ENCODE measurements at regions not wholly inside any gene's neighbourhood (a gene's known extent, or its start where the extent isn't known, plus 50 kb on each side); places are given as distances from the start of the nearest gene placed in this dataset.

DNA sequence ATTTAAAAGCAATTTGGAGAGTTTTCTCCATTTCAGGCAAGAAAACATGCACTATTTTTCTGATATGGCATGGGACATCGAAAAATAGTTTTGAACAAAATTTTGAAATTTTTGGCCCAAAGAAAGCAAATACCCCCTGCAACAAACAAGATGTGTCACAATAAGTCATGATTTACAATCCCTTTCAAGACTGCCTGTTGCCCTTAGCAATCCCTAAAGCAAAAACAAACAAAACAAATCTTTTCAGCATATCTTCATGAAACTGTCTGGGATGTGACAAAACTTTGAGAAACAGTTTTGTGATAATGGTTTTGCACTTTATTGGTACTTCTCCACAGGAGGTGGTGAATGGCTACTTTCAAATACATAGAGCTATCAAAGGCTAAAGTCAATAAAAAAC is 1888.7 kb upstream of the PIK3C3 start:
- DNase-seq (ENCODE audit: low read depth, low spot score) (no peak), FAIRE-seq (no peak), ATAC-seq (no peak)
- Histone ChIP-seq H2AFZ (ENCODE audit: control insufficient read depth, low read depth, low read length) (no peak overlapping the region), H3K4me1 (ENCODE audit: control insufficient read depth, insufficient read depth, low read length) (no peaks in the 10 kb centered on the region), H3K9ac (ENCODE audit: control insufficient read depth, insufficient read depth, low read length) (no peak overlapping the region), H4K20me1 (ENCODE audit: control insufficient read depth, insufficient read depth) (no peaks in the 10 kb centered on the region; the same call in 1 of the 2 replicates), H3K36me3 (ENCODE audit: control insufficient read depth in 2 of 2, insufficient read depth in 2 of 2, low read length in 1 of 2) (no peaks in the 10 kb centered on the region), H3K27ac (ENCODE audit: control insufficient read depth, insufficient read depth) (no peak overlapping the region), H3K27me3 (replicated peaks in 1 of 2; ENCODE audit: control insufficient read depth in 2 of 2, insufficient read depth in 2 of 2, low read length in 1 of 2) (no peaks in the 10 kb centered on the region), H3K4me3 (no peak overlapping the region), H3K9me3 (replicated peaks; ENCODE audit: control insufficient read depth, insufficient read depth, low read length) (no peaks in the 10 kb centered on the region), H3K79me2 (ENCODE audit: control insufficient read depth, insufficient read depth, low read length) (no peaks in the 10 kb centered on the region), H3K4me2 (ENCODE audit: control insufficient read depth, insufficient read depth) (no peak overlapping the region)
- CTCF ChIA-PET = no interaction called here
- in situ Hi-C loops (cut with MboI) = no loop called here
- RAD21 ChIA-PET (ENCODE audit: unreplicated experiment) = no interaction called here
- intact Hi-C loops (cut with micrococcal nuclease; ENCODE audit: unreplicated experiment) = no loop called here
- POLR2A ChIA-PET = no interaction called here
- no TSS peak for BruUV-seq (replicated peaks)
- SMC1A ChIA-PET (ENCODE audit: uncharacterized antibody, unreplicated experiment) = no interaction called here
- no peak for TF ChIP-seq RAD21 (IDR thresholded peaks at IDR 0.05; ENCODE audit: insufficient read depth, low read depth, low read length)
- no peak for TF ChIP-seq FOXM1 (IDR thresholded peaks at IDR 0.05; ENCODE audit: low read depth, low read length)
- no peak for TF ChIP-seq HDGF (IDR thresholded peaks at IDR 0.05)
- TF ChIP-seq, protein P1, sequence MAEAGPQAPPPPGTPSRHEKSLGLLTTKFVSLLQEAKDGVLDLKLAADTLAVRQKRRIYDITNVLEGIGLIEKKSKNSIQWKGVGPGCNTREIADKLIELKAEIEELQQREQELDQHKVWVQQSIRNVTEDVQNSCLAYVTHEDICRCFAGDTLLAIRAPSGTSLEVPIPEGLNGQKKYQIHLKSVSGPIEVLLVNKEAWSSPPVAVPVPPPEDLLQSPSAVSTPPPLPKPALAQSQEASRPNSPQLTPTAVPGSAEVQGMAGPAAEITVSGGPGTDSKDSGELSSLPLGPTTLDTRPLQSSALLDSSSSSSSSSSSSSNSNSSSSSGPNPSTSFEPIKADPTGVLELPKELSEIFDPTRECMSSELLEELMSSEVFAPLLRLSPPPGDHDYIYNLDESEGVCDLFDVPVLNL (IDR thresholded peaks at IDR 0.05; ENCODE audit: low read depth, low read length) = no peak
- TF ChIP-seq SPI1 (IDR thresholded peaks at IDR 0.05; ENCODE audit: borderline replicate concordance, insufficient read depth, low read depth, low read length) = no peak
- TF ChIP-seq, protein P2, sequence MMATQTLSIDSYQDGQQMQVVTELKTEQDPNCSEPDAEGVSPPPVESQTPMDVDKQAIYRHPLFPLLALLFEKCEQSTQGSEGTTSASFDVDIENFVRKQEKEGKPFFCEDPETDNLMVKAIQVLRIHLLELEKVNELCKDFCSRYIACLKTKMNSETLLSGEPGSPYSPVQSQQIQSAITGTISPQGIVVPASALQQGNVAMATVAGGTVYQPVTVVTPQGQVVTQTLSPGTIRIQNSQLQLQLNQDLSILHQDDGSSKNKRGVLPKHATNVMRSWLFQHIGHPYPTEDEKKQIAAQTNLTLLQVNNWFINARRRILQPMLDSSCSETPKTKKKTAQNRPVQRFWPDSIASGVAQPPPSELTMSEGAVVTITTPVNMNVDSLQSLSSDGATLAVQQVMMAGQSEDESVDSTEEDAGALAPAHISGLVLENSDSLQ (IDR thresholded peaks at IDR 0.05) = no peak
- TF ChIP-seq, protein P3, sequence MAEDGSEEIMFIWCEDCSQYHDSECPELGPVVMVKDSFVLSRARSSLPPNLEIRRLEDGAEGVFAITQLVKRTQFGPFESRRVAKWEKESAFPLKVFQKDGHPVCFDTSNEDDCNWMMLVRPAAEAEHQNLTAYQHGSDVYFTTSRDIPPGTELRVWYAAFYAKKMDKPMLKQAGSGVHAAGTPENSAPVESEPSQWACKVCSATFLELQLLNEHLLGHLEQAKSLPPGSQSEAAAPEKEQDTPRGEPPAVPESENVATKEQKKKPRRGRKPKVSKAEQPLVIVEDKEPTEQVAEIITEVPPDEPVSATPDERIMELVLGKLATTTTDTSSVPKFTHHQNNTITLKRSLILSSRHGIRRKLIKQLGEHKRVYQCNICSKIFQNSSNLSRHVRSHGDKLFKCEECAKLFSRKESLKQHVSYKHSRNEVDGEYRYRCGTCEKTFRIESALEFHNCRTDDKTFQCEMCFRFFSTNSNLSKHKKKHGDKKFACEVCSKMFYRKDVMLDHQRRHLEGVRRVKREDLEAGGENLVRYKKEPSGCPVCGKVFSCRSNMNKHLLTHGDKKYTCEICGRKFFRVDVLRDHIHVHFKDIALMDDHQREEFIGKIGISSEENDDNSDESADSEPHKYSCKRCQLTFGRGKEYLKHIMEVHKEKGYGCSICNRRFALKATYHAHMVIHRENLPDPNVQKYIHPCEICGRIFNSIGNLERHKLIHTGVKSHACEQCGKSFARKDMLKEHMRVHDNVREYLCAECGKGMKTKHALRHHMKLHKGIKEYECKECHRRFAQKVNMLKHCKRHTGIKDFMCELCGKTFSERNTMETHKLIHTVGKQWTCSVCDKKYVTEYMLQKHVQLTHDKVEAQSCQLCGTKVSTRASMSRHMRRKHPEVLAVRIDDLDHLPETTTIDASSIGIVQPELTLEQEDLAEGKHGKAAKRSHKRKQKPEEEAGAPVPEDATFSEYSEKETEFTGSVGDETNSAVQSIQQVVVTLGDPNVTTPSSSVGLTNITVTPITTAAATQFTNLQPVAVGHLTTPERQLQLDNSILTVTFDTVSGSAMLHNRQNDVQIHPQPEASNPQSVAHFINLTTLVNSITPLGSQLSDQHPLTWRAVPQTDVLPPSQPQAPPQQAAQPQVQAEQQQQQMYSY (CRISPR knock-in tag; IDR thresholded peaks at IDR 0.05) = no peak
- TF ChIP-seq SIN3A (IDR thresholded peaks at IDR 0.05; ENCODE audit: low read depth, low read length) = no peak
- TF ChIP-seq CBFB (IDR thresholded peaks at IDR 0.05; ENCODE audit: low read depth) = no peak
- TF ChIP-seq, protein P4, sequence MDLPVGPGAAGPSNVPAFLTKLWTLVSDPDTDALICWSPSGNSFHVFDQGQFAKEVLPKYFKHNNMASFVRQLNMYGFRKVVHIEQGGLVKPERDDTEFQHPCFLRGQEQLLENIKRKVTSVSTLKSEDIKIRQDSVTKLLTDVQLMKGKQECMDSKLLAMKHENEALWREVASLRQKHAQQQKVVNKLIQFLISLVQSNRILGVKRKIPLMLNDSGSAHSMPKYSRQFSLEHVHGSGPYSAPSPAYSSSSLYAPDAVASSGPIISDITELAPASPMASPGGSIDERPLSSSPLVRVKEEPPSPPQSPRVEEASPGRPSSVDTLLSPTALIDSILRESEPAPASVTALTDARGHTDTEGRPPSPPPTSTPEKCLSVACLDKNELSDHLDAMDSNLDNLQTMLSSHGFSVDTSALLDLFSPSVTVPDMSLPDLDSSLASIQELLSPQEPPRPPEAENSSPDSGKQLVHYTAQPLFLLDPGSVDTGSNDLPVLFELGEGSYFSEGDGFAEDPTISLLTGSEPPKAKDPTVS (IDR thresholded peaks at IDR 0.05; ENCODE audit: low read depth, low read length) = no peak
- no peak for TF ChIP-seq ZNF622 (IDR thresholded peaks at IDR 0.05)
- TF ChIP-seq ASH2L (IDR thresholded peaks at IDR 0.05; ENCODE audit: borderline replicate concordance, low read depth) = no peak
- no peak for TF ChIP-seq ZNF24 (IDR thresholded peaks at IDR 0.05)
- no peak for TF ChIP-seq NR2F1 (conservative IDR thresholded peaks at IDR 0.05)
- no peak for TF ChIP-seq HDAC2 (IDR thresholded peaks at IDR 0.05)
- no peak for TF ChIP-seq CBX3 (IDR thresholded peaks at IDR 0.05; ENCODE audit: borderline replicate concordance, low read depth)
- no peak for TF ChIP-seq NRF1 (conservative IDR thresholded peaks at IDR 0.05; ENCODE audit: low read depth, low read length)
- no peak for TF ChIP-seq ESRRA (IDR thresholded peaks at IDR 0.05; ENCODE audit: low read length)
- 0% methylated on average over 1 of the region's 1 CpG for WGBS (ENCODE audit: insufficient coverage, insufficient replicate concordance, low lambda C conversion rate, missing lambda C conversion rate)

Measured in GM12878 (cell line).